SKM-1 treated with dmso at 0.1 percent for 144 hours (cell line): ENCODE measurements at regions not wholly inside any gene's neighbourhood (a gene's known extent, or its start where the extent isn't known, plus 50 kb on each side); places are given as distances from the start of the nearest gene placed in this dataset.

Experiments used
- DNase-seq: peaks from one replicate; lab custom pipeline; 2025; ENCODE audit not compliant: unreplicated experiment; lab: John Stamatoyannopoulos, UW

DNA sequence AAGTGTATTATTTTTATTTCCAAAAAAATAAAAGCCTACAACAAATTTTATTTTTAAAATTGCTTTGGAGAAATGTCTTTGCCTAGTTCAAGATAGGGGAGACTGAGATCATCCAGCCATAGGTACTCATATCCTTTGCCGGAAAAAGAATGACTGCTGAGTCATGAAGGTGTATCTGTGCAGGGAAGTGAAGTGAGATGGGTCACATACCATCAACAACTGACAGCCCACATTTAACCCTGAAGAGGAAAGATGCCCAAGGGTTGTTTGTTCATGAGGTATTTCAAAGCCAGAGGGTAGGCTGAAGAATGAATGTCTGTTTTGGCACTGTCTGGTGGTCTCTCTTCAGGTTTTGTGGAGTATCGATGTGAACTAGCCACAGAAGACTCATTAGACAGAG is 106.7 kb upstream of the TTC29 start:
- DNase-seq = no peak

GRCh38 chr4:147054228-147054872 is 108.7 kb upstream of the TTC29 start:
- DNase-seq = no peak

GRCh38 chr4:147056940-147057610 is 111.4 kb upstream of the TTC29 start:
- DNase-seq = no peak

- DNase-seq = no peak
Observed at GRCh38 chr4:147057611-147058190, 112.0 kb upstream of the TTC29 start.

- DNase-seq = no peak
Observed at GRCh38 chr4:147059064-147059731, 113.5 kb upstream of the TTC29 start.

GRCh38 chr4:147060151-147060931 is 114.7 kb upstream of the TTC29 start:
- no peak for DNase-seq

DNA sequence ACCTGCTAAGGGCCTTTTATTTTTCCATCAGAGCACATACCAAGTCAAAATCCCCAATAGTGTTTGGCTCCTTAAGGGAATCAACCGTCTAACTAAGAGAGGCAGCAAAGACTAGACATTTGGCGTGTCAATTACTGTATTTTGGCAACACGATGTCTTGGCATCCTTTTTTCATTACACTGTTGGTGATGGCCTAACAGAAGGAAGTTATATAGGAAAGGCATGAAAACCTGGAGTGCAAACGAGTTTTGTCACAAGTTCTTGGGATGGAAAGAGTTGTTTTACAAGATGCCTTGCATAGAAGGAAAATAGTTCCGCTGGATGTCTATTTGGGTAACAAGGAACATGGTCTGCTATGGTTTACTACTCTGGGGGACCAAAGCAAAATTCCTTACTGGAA is 119.2 kb upstream of the TTC29 start:
- no peak for DNase-seq

DNA sequence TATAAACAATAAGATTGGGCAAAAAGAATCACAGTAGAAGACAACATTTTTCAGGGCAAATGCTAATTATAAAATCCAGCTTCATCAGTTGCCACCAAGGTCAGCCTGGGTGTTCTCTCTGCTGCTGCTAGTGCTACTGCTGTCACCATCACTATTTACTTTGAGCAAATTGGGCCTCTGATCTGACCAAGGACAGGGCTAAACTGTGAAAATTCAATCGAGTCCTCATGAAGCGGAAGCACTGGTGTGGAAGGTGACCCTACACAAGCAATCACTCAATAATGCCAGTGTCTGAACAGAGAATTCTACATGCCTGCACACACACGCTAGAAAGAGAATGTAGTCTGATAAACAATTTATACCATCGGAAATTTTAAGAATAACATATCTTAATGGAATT is 122.9 kb upstream of the TTC29 start:
- DNase-seq = no peak

- no peak for DNase-seq
Observed at GRCh38 chr4:147071209-147071740, 125.6 kb upstream of the TTC29 start.

DNA sequence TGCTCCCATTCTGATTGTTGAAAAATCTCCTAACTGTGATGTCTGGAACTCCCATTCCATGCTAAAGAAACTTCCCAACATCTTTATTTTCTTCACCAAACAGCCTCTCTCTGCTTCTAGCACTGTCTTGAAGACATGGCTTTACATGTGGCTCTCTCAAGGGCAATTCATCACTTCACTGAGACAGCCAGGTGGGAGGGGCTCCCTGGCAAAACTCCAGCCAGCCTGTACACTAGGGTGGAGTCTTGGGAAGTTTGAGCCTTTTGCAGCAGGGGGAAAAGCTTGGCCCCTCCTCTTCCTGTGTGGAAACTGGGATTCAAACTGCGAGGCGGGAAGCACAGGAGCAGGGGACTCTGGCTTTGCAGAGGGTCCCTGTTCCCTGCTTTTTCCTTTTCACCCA is 130.5 kb upstream of the TTC29 start:
- no peak for DNase-seq

- no peak for DNase-seq
Observed at GRCh38 chr4:147076728-147077127, 131.1 kb upstream of the TTC29 start.

GRCh38 chr4:147078362-147078761 is 132.7 kb upstream of the TTC29 start:
- no peak for DNase-seq

DNA sequence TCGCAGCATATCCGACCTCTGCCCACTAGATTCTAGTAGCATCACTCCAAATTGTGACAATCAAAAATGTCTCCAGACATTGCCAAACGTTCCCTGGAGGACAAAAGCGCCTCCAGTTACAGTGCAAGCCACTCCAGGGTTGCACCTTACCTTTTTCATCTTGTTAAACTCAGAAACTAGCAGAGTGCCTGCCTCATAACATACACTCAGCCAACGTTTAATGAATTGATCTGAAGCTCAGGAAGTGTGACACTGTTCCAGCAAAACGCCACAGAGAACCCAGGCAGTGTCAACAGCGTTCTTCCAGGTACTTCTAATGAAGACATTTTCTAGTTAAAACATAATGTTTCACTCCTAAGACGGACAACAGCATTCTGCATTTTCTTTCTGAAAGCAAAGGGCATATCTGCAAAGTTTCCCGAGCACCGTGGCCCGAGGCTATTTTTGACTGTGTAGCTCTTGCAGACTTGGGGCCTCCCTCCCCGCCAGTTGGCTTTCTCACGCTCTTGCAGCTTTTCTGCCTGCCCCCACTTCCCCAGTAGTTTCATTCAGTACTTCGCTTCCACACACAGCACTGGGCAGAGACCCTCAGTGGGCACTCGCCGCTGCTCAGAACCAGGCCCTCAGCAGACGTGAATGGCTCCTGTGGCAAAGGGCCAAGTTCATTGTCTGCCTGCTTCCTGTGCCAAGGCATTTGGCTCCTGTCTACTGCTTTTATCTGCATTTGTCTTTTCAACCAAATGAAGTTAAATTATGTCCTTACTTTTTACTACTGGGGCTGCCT is 133.4 kb upstream of the TTC29 start:
- no peak for DNase-seq

GRCh38 chr4:147084861-147085260 is 139.2 kb upstream of the TTC29 start:
- DNase-seq = no peak

GRCh38 chr4:147085781-147086180 is 140.1 kb upstream of the TTC29 start:
- no peak for DNase-seq

DNA sequence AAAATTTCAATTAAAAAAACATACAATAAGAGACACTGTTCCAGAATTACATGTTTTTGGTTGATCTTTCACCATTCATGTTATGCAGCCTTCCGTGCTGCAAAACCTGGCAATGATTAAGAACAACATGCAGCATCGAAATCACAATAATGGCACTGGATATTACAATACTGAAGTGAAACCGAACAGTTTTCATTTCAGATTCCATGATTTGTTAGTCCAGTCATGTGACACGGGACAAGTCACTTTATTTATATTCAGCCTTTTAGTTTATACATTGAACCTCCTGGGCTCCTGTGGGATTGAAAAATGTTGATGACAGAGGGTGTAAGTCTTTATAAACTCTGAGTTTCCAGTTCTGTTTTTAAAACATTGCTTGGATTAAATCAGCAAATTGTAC is 142.5 kb upstream of the TTC29 start:
- no peak for DNase-seq

DNA sequence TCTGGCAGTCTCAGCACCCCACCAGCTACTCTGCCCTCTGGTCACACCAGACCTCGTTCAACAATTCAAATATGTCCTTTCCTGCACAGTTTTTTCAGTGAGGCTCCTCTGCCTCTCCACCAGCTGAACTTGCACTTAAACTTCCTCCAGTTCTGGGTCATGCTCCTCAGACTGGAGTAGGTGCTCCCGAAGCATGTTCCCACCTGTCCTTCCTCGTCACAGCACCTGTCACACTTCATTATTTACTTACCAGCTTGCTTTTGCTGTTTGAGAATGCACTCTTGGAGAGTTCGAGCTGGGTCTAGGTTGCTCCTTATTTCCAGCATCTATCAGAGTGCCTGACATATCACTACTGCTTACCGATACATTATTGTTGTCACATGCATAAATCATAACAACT is 144.8 kb upstream of the TTC29 start:
- DNase-seq = no peak

GRCh38 chr4:147093206-147093605 is 147.5 kb upstream of the TTC29 start:
- DNase-seq = no peak

- DNase-seq = no peak
Observed at GRCh38 chr4:147094238-147094637, 148.6 kb upstream of the TTC29 start.
